Cardiac muscle cell (in vitro differentiated cells and primary cell): ENCODE measurements at regions not wholly inside any gene's neighbourhood (a gene's known extent, or its start where the extent isn't known, plus 50 kb on each side); places are given as distances from the start of the nearest gene placed in this dataset.
A peak's percentile ranks its signal among the peaks of the same experiment; 100 is the strongest.
"Not testable (repeated sequence)": the region's sequence is repeated elsewhere in the genome, so short reads cannot be mapped to it uniquely, and the experiment has no call there.

Experiments used
- DNase-seq, 2 donors: peaks; one replicate each; pipeline versions ENCODE4 v3.0.0 to v3.0.0-alpha.2; 2010 to 2017; ENCODE audit warnings: low read depth in 1 of 2, low spot score in 1 of 2
- H3K27ac ChIP-seq: fragments of 200-600 bp; sonication (generic); 2 replicates; pipeline ENCODE4 v1.5.1; 2016
- H3K27me3 ChIP-seq: fragments of 200-600 bp; sonication (generic); 2 replicates; pipeline ENCODE4 v1.6.0; 2016; ENCODE audit warnings: control low read depth
- H3K36me3 ChIP-seq: fragments of 200-600 bp; sonication (generic); 2 replicates; pipeline ENCODE4 v1.5.1; 2016; ENCODE audit warnings: control low read depth
- H3K4me1 ChIP-seq: fragments of 200-600 bp; sonication (generic); 2 replicates; pipeline ENCODE4 v1.8.1; 2017; ENCODE audit warnings: low read depth, mild to moderate bottlenecking, mixed run types
- H3K4me3 ChIP-seq: fragments of 200-600 bp; sonication (generic); 2 replicates; pipeline ENCODE4 v1.5.1; 2016; ENCODE audit warnings: mild to moderate bottlenecking
- H3K9me3 ChIP-seq: fragments of 200-600 bp; sonication (generic); 2 replicates; pipeline ENCODE4 v1.5.1; 2017; ENCODE audit warnings: low read depth, mild to moderate bottlenecking, control low read depth
- CTCF ChIP-seq: IDR thresholded peaks from 2 replicates; pipeline ENCODE4 v1.5.1; 2012; ENCODE audit warnings: low read depth, mild to moderate bottlenecking, low read length

- H3K27me3 ChIP-seq, result no peaks in the 10 kb centered on the region
- peak; percentile 49 to 76 for DNase-seq
- H3K36me3 ChIP-seq, result no peaks in the 10 kb centered on the region
- peak overlapping the region; percentile 12 for H3K4me3 ChIP-seq
- peak overlapping the region; percentile 1 for H3K27ac ChIP-seq
- peak; percentile 10 for TF ChIP-seq CTCF
- H3K4me1 ChIP-seq, result peaks cover 47% of the 10 kb centered on the region
- H3K9me3 ChIP-seq, result no peaks in the 10 kb centered on the region
Observed at GRCh38 chr6:44002593-44003344, 124.5 kb downstream of the MRPL14 start.

GRCh38 chr6:44002067-44002592 is 125.1 kb downstream of the MRPL14 start:
- H3K27ac ChIP-seq, result peak overlapping the region; percentile 1
- peaks cover 41% of the 10 kb centered on the region for H3K4me1 ChIP-seq
- no peaks in the 10 kb centered on the region for H3K27me3 ChIP-seq
- no peaks in the 10 kb centered on the region for H3K9me3 ChIP-seq
- TF ChIP-seq CTCF, result no peak
- peak overlapping the region; percentile 12 for H3K4me3 ChIP-seq
- H3K36me3 ChIP-seq, result no peaks in the 10 kb centered on the region
- peak; percentile 32 to 55 for DNase-seq

- DNase-seq, result peak; percentile 34 to 44
- H3K36me3 ChIP-seq, result no peaks in the 10 kb centered on the region
- H3K27me3 ChIP-seq, result no peaks in the 10 kb centered on the region
- peaks cover 34% of the 10 kb centered on the region for H3K4me1 ChIP-seq
- H3K9me3 ChIP-seq, result no peaks in the 10 kb centered on the region
- peak; percentile 47 for TF ChIP-seq CTCF
- H3K4me3 ChIP-seq, result no peak overlapping the region
- H3K27ac ChIP-seq, result no peak overlapping the region
Observed at GRCh38 chr6:44001318-44002066, 125.8 kb downstream of the MRPL14 start.

DNA sequence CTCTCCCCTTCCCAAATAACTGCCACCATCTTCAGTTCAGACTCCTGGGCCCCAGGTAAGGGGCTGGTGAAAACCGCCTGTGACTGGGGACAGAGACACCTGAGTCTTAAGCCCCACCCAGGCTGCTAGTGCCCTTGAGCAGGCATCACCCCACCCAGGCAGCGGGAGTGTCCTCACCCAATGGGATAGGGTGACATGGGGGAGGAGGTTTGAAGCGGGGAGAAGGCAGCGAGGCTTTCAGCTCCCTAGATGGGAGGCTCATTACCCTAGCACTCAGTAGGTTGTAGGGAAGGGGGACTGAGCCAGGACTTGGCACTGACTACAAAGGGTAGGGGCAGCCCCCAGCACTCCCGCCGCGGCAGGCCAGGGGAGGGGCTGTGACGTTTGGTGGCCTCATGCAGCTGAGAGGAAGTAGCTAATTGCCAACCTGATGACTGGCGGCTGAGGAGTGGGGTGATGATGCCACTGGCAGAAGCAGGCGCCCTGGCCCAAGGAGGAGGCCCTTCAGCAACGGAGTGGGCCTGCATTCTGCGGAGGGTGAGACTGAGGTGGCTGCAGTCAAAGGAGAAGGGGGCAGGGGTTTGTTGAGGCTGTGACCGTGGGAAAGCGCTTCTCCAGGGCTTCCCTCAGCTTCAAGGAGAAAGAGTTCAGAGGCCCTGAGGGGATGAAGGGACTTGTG is 126.9 kb downstream of the MRPL14 start:
- Histone ChIP-seq H3K4me3 (no peak overlapping the region), H3K27me3 (no peaks in the 10 kb centered on the region), H3K9me3 (no peaks in the 10 kb centered on the region), H3K4me1 (peaks cover 23% of the 10 kb centered on the region), H3K27ac (no peak overlapping the region), H3K36me3 (no peaks in the 10 kb centered on the region)
- DNase-seq, result no peak
- TF ChIP-seq CTCF, result no peak

DNA sequence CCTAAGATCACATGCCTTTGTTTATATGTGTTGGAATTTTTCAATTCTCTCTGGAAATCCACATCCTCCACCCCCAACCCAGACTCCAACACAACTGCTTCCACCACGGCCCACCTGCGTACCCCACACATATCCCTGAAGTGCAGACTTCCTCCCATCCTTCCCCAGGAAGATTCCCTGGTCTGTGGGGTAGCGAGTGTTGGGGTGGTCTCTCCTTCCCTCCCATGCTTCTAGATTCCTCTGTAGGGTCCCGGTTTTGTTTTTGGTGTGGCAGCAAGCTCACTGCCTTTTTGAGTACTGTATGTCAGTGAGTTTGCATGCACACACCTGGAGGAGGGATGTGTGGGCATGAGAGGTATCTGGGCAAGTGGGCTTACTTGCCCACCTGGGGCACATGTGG is 127.6 kb downstream of the MRPL14 start:
- TF ChIP-seq CTCF, result no peak
- peaks cover 16% of the 10 kb centered on the region for H3K4me1 ChIP-seq
- H3K36me3 ChIP-seq, result no peaks in the 10 kb centered on the region
- no peak overlapping the region for H3K27ac ChIP-seq
- H3K9me3 ChIP-seq, result no peaks in the 10 kb centered on the region
- DNase-seq, result no peak
- H3K27me3 ChIP-seq, result no peaks in the 10 kb centered on the region
- H3K4me3 ChIP-seq, result no peak overlapping the region

- DNase-seq, H3K27me3 ChIP-seq, H3K27ac ChIP-seq, H3K36me3 ChIP-seq, H3K9me3 ChIP-seq, H3K4me3 ChIP-seq: not testable (repeated sequence)
- peaks cover 20% of the 10 kb centered on the region for H3K4me1 ChIP-seq
Observed at GRCh38 chr6:43998592-43999243, 128.5 kb downstream of the MRPL14 start.

GRCh38 chr6:43997990-43998585 is 129.2 kb downstream of the MRPL14 start:
- peaks cover 26% of the 10 kb centered on the region for H3K4me1 ChIP-seq
- H3K36me3 ChIP-seq, H3K9me3 ChIP-seq, H3K4me3 ChIP-seq, H3K27me3 ChIP-seq, H3K27ac ChIP-seq, DNase-seq: not testable (repeated sequence)
